ENCODE measurements at regions not wholly inside any gene's neighbourhood (a gene's known extent, or its start where the extent isn't known, plus 50 kb on each side); places are given as distances from the start of the nearest gene placed in this dataset.
A peak's percentile ranks its signal among the peaks of the same experiment; 100 is the strongest.

- no peak for DNase-seq
Measured at GRCh38 chr3:103385961-103386656, 951.3 kb downstream of the ZPLD1 start.

- no peak for DNase-seq
Measured at GRCh38 chr3:103388214-103388613, 953.4 kb downstream of the ZPLD1 start.

GRCh38 chr3:103389356-103389755 lies 954.5 kb downstream of the ZPLD1 start:
- DNase-seq: no peak

- no peak for DNase-seq
Measured at GRCh38 chr3:103393395-103394186, 958.8 kb downstream of the ZPLD1 start.

- no peak for DNase-seq
Measured at GRCh38 chr3:103403191-103403590, 968.4 kb downstream of the ZPLD1 start.

- peak; percentile 83 for DNase-seq
Measured at GRCh38 chr3:103406320-103406850, 971.6 kb downstream of the ZPLD1 start.

GRCh38 chr3:103410231-103410630 lies 975.4 kb downstream of the ZPLD1 start:
- no peak for DNase-seq

- DNase-seq: no peak
Measured at GRCh38 chr3:103421460-103421859, 986.6 kb downstream of the ZPLD1 start.

- DNase-seq: no peak
Measured at GRCh38 chr3:103437883-103438282, 1003.1 kb downstream of the ZPLD1 start.

- DNase-seq: no peak
Measured at GRCh38 chr3:103440539-103441203, 1005.9 kb downstream of the ZPLD1 start.

- DNase-seq: no peak
Measured at GRCh38 chr3:103446953-103447629, 1012.3 kb downstream of the ZPLD1 start.

GRCh38 chr3:103453152-103453551 lies 1018.3 kb downstream of the ZPLD1 start:
- DNase-seq: no peak

- no peak for DNase-seq
Measured at GRCh38 chr3:103459815-103460214, 1025.0 kb downstream of the ZPLD1 start.

GRCh38 chr3:103470498-103470897 lies 1035.7 kb downstream of the ZPLD1 start:
- no peak for DNase-seq

- DNase-seq: no peak
Measured at GRCh38 chr3:103494011-103494410, 1059.2 kb downstream of the ZPLD1 start.

- no peak for DNase-seq
Measured at GRCh38 chr3:103494512-103494911, 1059.7 kb downstream of the ZPLD1 start.

- no peak for DNase-seq
Measured at GRCh38 chr3:103495186-103495585, 1060.4 kb downstream of the ZPLD1 start.

GRCh38 chr3:103499132-103499900 lies 1064.5 kb downstream of the ZPLD1 start:
- DNase-seq: no peak

- DNase-seq: no peak
Measured at GRCh38 chr3:103499967-103500366, 1065.2 kb downstream of the ZPLD1 start.

- DNase-seq: no peak
Measured at GRCh38 chr3:103510760-103511159, 1075.9 kb downstream of the ZPLD1 start.

- no peak for DNase-seq
Measured at GRCh38 chr3:103511891-103512290, 1077.1 kb downstream of the ZPLD1 start.

- DNase-seq: no peak
Measured at GRCh38 chr3:103512595-103512994, 1077.8 kb downstream of the ZPLD1 start.
